Fibroblast of the aortic adventitia (primary cell): ENCODE measurements at regions not wholly inside any gene's neighbourhood (a gene's known extent, or its start where the extent isn't known, plus 50 kb on each side); places are given as distances from the start of the nearest gene placed in this dataset.
"Not testable (repeated sequence)": the region's sequence is repeated elsewhere in the genome, so short reads cannot be mapped to it uniquely, and the experiment has no call there.

ENCODE experiments used
- DNase-seq: peaks from one replicate; pipeline ENCODE4 v3.0.0-alpha.2; 2010; ENCODE audit warnings: low read depth
- H3K4me3 ChIP-seq: 2 replicates; pipeline ENCODE4 v1.5.1; 2011; ENCODE audit warnings: low read depth, mild to moderate bottlenecking, control low read depth, low read length, moderate library complexity
- TF ChIP-seq, protein P1 (sequence below): IDR thresholded peaks from 2 replicates; pipeline ENCODE4 v1.5.1; 2011; ENCODE audit warnings: mild to moderate bottlenecking, low read length, control low read depth, inconsistent platforms; ENCODE audit not compliant: insufficient read depth

- TF ChIP-seq, protein P1, sequence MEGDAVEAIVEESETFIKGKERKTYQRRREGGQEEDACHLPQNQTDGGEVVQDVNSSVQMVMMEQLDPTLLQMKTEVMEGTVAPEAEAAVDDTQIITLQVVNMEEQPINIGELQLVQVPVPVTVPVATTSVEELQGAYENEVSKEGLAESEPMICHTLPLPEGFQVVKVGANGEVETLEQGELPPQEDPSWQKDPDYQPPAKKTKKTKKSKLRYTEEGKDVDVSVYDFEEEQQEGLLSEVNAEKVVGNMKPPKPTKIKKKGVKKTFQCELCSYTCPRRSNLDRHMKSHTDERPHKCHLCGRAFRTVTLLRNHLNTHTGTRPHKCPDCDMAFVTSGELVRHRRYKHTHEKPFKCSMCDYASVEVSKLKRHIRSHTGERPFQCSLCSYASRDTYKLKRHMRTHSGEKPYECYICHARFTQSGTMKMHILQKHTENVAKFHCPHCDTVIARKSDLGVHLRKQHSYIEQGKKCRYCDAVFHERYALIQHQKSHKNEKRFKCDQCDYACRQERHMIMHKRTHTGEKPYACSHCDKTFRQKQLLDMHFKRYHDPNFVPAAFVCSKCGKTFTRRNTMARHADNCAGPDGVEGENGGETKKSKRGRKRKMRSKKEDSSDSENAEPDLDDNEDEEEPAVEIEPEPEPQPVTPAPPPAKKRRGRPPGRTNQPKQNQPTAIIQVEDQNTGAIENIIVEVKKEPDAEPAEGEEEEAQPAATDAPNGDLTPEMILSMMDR: no peak
- H3K4me3 ChIP-seq: no peak overlapping the region
- DNase-seq: no peak
Observed at GRCh38 chr10:22110761-22111160, 107.1 kb downstream of the EBLN1 start.

DNA sequence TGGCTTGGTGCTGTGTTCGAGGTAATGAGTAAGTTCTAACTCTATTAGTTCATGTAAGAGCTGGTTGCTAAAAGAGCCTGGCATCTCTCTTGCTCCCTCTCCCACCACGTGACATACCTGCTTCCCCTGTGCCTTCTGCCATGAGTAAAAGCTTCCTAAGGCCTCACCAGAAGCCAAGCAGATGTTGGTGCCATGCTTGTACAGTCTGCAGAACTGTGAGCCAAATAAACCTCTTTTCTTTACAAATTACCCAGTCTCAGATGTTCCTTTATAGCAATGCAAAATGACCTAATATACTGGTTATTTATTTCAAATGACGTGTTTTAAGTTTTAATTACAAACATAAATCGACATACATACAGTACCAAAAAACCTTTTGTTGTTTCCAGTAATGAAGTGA is 101.7 kb upstream of the DNAJC1 start:
- no peak for DNase-seq
- H3K4me3 ChIP-seq: no peak overlapping the region
- TF ChIP-seq, protein P1: no peak

- TF ChIP-seq, protein P1: peak; percentile 23
- H3K4me3 ChIP-seq: no peak overlapping the region
- DNase-seq: peak; percentile 7
Observed at GRCh38 chr10:22103701-22104470, 100.4 kb upstream of the DNAJC1 start.

DNA sequence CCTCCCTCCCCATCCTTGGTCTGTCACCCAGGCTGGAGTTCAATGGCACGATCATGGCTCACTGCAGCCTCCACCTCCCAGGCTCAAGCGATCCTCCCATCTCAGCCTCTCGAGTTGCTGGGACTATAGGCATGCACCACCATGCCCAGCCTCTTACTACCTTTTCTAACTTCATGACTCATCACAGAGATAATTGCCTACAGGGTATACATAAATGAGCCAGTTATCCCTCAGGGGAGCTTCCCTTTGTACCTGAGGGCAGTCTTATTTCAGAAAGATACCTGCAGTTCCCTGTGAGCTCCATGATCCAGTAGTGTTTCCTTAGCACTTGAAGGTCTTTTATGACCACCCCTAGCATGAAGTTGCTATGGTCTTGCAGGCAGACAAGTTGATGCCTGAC is 94.2 kb upstream of the DNAJC1 start:
- DNase-seq: no peak
- no peak overlapping the region for H3K4me3 ChIP-seq
- TF ChIP-seq, protein P1: no peak

GRCh38 chr10:22091260-22091659 is 87.7 kb upstream of the DNAJC1 start:
- H3K4me3 ChIP-seq: not testable (repeated sequence)

GRCh38 chr10:22087402-22087738 is 83.8 kb upstream of the DNAJC1 start:
- TF ChIP-seq, protein P1: no peak
- no peak overlapping the region for H3K4me3 ChIP-seq
- no peak for DNase-seq

More at GRCh38 chr10:22091260-22091659, 87.7 kb upstream of the DNAJC1 start:
- DNase-seq: not testable (repeated sequence)

DNA sequence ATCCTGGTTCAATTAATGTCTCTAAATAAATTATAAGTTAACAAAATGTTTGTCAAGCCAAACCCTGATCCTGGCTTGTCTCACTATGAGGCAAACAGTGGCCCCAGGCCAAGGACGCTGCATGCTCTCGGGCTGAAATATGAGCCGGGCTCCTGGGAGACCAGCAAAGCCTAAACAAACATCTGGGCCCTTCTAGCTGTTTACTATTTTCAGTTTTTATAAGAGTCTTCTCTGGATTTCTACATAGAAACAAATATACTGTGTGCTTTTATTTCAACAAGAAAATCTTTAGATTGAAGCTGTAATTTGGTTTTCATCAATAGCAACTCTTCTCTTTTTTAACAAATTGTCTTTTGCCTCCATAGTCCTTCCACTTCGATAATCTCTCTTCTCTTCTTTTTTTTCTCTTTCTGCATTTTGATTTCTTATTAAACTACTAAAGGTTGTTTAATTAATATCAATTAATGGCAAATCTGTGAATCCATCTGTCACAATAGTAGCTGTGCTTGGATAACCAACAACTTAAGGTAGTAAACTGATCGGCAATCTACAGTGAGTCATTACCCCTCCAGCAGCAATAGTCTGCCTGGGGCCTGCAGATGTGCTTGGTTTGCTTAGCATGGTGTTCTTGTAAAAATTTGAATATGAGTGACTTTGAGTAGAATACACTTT is 83.3 kb upstream of the DNAJC1 start:
- H3K4me3 ChIP-seq: no peak overlapping the region
- peak; percentile 61 for DNase-seq
- TF ChIP-seq, protein P1: no peak

- DNase-seq: not testable (repeated sequence)
Observed at GRCh38 chr10:22079921-22080320, 76.4 kb upstream of the DNAJC1 start.

More at GRCh38 chr10:22079921-22080320, 76.4 kb upstream of the DNAJC1 start:
- not testable (repeated sequence) for H3K4me3 ChIP-seq
